ENCODE measurements at regions not wholly inside any gene's neighbourhood (a gene's known extent, or its start where the extent isn't known, plus 50 kb on each side); places are given as distances from the start of the nearest gene placed in this dataset.

DNA sequence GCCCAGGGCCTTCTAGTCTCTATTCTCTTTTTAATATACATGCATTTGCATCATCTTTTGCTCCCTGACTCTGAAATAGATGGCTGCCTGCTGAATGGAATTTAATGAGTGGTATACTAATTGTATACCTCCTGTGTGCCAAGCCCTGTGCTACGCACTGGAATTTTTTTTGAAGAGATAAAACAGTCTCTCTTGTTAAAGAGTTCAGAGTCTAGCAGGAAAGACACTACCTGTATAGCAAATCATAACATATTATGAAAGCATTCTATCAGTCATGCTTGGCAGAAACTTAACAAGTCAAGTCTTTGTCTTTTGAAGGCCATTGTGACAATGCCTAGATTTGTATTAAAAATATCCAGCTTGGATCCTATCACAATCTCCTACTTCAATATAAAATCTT, 63.7 kb upstream of the SESN3 start:
- TF ChIP-seq EGR1 (IDR thresholded peaks at IDR 0.05): no peak
- no peak for TF ChIP-seq ZBTB7A (IDR thresholded peaks at IDR 0.05; ENCODE audit: low read depth)
- TF ChIP-seq CEBPB (IDR thresholded peaks at IDR 0.05): no peak
- TF ChIP-seq EP300 (IDR thresholded peaks at IDR 0.05; ENCODE audit: borderline replicate concordance): no peak
- TF ChIP-seq, protein P1, sequence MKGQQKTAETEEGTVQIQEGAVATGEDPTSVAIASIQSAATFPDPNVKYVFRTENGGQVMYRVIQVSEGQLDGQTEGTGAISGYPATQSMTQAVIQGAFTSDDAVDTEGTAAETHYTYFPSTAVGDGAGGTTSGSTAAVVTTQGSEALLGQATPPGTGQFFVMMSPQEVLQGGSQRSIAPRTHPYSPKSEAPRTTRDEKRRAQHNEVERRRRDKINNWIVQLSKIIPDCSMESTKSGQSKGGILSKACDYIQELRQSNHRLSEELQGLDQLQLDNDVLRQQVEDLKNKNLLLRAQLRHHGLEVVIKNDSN (IDR thresholded peaks at IDR 0.05): no peak
- TF ChIP-seq, protein P2, sequence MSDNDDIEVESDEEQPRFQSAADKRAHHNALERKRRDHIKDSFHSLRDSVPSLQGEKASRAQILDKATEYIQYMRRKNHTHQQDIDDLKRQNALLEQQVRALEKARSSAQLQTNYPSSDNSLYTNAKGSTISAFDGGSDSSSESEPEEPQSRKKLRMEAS (IDR thresholded peaks at IDR 0.05): no peak
- no peak for TF ChIP-seq NFIC (IDR thresholded peaks at IDR 0.05)
- TF ChIP-seq FOXM1 (IDR thresholded peaks at IDR 0.05; ENCODE audit: borderline replicate concordance, low read depth): no peak
- TF ChIP-seq CREB1 (IDR thresholded peaks at IDR 0.05; ENCODE audit: low read depth): no peak

DNA sequence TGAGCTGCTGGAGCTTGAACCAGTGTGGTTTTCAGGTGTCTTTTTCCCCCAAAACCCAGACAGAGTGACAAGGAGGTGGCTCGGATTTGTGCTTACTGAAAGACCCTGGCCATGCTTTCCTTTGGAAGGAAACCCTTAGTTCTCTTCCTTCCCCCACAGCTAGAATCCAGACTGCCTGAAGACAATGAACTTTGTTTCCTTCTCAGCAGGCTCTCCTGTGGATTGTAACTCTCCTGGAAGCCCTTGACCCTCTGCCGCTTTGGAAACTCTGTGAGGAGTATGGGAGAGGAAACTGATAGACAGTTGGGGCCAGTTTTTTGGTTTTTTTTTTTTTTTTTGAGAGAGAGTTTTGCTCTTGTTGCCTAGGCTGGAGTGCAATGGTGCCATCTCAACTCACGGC, 62.1 kb upstream of the SESN3 start:
- TF ChIP-seq CREB1 (IDR thresholded peaks at IDR 0.05; ENCODE audit: low read depth) (no peak), TCF12 (IDR thresholded peaks at IDR 0.05; ENCODE audit: low read depth) (no peak), YY1 (IDR thresholded peaks at IDR 0.05; ENCODE audit: low read depth) (no peak), EGR1 (IDR thresholded peaks at IDR 0.05) (no peak), TEAD4 (IDR thresholded peaks at IDR 0.05) (no peak), EP300 (IDR thresholded peaks at IDR 0.05; ENCODE audit: borderline replicate concordance) (no peak), TAF1 (IDR thresholded peaks at IDR 0.05; ENCODE audit: low read depth) (no peak), CEBPB (IDR thresholded peaks at IDR 0.05) (no peak), NFIC (IDR thresholded peaks at IDR 0.05) (no peak), FOXM1 (IDR thresholded peaks at IDR 0.05; ENCODE audit: borderline replicate concordance, low read depth) (no peak), RAD21 (IDR thresholded peaks at IDR 0.05; ENCODE audit: low read depth) (no peak), REST (IDR thresholded peaks at IDR 0.05; ENCODE audit: low read depth) (no peak)
- TF ChIP-seq, protein P2 (IDR thresholded peaks at IDR 0.05): no peak

- no peak for TF ChIP-seq YY1 (IDR thresholded peaks at IDR 0.05; ENCODE audit: low read depth)
- TF ChIP-seq RAD21 (IDR thresholded peaks at IDR 0.05; ENCODE audit: low read depth): no peak
- no peak for TF ChIP-seq TAF1 (IDR thresholded peaks at IDR 0.05; ENCODE audit: low read depth)
- no peak for TF ChIP-seq EGR1 (IDR thresholded peaks at IDR 0.05)
- no peak for TF ChIP-seq TEAD4 (IDR thresholded peaks at IDR 0.05)
- no peak for TF ChIP-seq CEBPB (IDR thresholded peaks at IDR 0.05)
- no peak for TF ChIP-seq FOXM1 (IDR thresholded peaks at IDR 0.05; ENCODE audit: borderline replicate concordance, low read depth)
- no peak for TF ChIP-seq CREB1 (IDR thresholded peaks at IDR 0.05; ENCODE audit: low read depth)
- TF ChIP-seq TCF12 (IDR thresholded peaks at IDR 0.05; ENCODE audit: low read depth): no peak
- no peak for TF ChIP-seq ZBTB7A (IDR thresholded peaks at IDR 0.05; ENCODE audit: low read depth)
- no peak for TF ChIP-seq EP300 (IDR thresholded peaks at IDR 0.05; ENCODE audit: borderline replicate concordance)
- TF ChIP-seq REST (IDR thresholded peaks at IDR 0.05; ENCODE audit: low read depth): no peak
- TF ChIP-seq, protein P1 (IDR thresholded peaks at IDR 0.05): no peak
- TF ChIP-seq, protein P2 (IDR thresholded peaks at IDR 0.05): no peak
- no peak for TF ChIP-seq NFIC (IDR thresholded peaks at IDR 0.05)
These were observed 60.9 kb upstream of the SESN3 start for GRCh38 chr11:95291946-95292345.

DNA sequence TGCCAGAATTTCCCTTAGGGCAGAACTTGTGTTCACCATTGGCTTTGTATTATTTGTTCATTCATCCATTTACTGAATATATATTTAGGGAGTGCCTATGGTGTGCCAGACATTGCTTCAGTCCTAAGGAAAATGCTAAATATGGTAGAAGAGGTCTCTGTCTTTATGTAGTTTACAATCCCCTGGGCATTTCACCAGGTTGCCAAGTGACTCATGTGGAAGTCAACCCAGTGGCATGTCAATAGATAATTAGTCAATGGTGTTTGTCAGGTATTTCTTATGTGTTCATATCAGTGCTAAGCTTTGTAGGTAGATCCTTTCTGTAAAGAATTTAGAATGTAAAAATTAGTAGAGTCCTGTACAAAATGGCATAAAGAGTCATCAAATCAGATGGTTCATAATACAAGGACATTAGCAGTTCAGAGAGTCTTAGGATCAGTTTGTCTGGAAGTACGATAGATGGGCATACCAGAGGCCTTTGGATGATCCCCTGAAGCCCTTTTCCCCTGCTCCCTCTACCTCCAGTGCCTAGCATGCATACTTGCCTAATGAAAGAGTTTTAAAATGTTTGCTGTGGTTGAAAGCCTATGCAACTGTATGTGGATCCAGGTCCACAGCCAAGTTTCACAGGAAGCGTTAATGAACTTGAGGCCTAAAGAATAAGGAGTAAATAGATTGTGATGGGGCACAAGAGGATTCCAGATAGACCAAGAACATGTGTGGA, 58.5 kb upstream of the SESN3 start:
- TF ChIP-seq TCF12 (IDR thresholded peaks at IDR 0.05; ENCODE audit: low read depth) (no peak), NFIC (IDR thresholded peaks at IDR 0.05) (no peak), TAF1 (IDR thresholded peaks at IDR 0.05; ENCODE audit: low read depth) (no peak), YY1 (IDR thresholded peaks at IDR 0.05; ENCODE audit: low read depth) (no peak), CEBPB (IDR thresholded peaks at IDR 0.05) (no peak), REST (IDR thresholded peaks at IDR 0.05; ENCODE audit: low read depth) (no peak)
- TF ChIP-seq, protein P1 (IDR thresholded peaks at IDR 0.05): no peak
